GM23338 (cell line): ENCODE measurements at regions not wholly inside any gene's neighbourhood (a gene's known extent, or its start where the extent isn't known, plus 50 kb on each side); places are given as distances from the start of the nearest gene placed in this dataset.

ENCODE experiments used
- ATAC-seq: fragments of 200-7000 bp; cut with Tn5 transposase; 3 replicates; pipeline ENCODE4 v1.9.1; 2020
- DNase-seq: peaks from one replicate; pipeline ENCODE4 v3.0.0-alpha.2; 2015; ENCODE audit warnings: low spot score
- H2AFZ ChIP-seq: fragments of 200-600 bp; sonication (generic); 2 replicates; pipeline ENCODE4 v1.8.0; 2016; ENCODE audit warnings: antibody characterized with exemption, mild to moderate bottlenecking, moderate library complexity
- H3F3A ChIP-seq: fragments of 200-600 bp; sonication (generic); replicated peaks from 2 replicates; pipeline ENCODE4 v1.8.0; 2017; ENCODE audit warnings: antibody characterized with exemption, mixed run types, low read depth
- H3K27ac ChIP-seq: fragments of 200-600 bp; sonication (generic); 2 replicates; pipeline ENCODE4 v1.6.1; 2016; ENCODE audit warnings: low read depth
- H3K27me3 ChIP-seq: fragments of 200-600 bp; sonication (generic); 2 replicates; pipeline ENCODE4 v1.8.0; 2016; ENCODE audit warnings: mild to moderate bottlenecking, mixed run types, moderate library complexity; ENCODE audit not compliant: insufficient read depth
- H3K36me3 ChIP-seq: fragments of 200-600 bp; sonication (generic); 2 replicates; pipeline ENCODE4 v1.8.0; 2016; ENCODE audit warnings: mild to moderate bottlenecking; ENCODE audit not compliant: insufficient read depth
- H3K4me1 ChIP-seq: fragments of 200-600 bp; sonication (generic); 2 replicates; pipeline ENCODE4 v1.8.0; 2016; ENCODE audit warnings: mild to moderate bottlenecking, moderate library complexity; ENCODE audit not compliant: insufficient read depth
- H3K4me2 ChIP-seq: fragments of 200-600 bp; sonication (generic); 2 replicates; pipeline ENCODE4 v1.7.1; 2017; ENCODE audit warnings: mixed run types
- H3K4me3 ChIP-seq: fragments of 200-600 bp; sonication (generic); 2 replicates; pipeline ENCODE4 v1.6.1; 2016; ENCODE audit warnings: mixed run types
- H3K79me2 ChIP-seq: fragments of 200-600 bp; sonication (generic); replicated peaks from 2 replicates; pipeline ENCODE4 v1.8.0; 2017; ENCODE audit warnings: mild to moderate bottlenecking; ENCODE audit not compliant: insufficient read depth
- H3K9me2 ChIP-seq: fragments of 200-600 bp; sonication (generic); 2 replicates; pipeline ENCODE4 v1.8.0; 2017; ENCODE audit not compliant: insufficient read depth
- H4K20me1 ChIP-seq: fragments of 200-600 bp; sonication (generic); replicated peaks from 2 replicates; pipeline ENCODE4 v1.8.0; 2017; ENCODE audit warnings: mild to moderate bottlenecking; ENCODE audit not compliant: insufficient read depth
- H3K27ac Mint-ChIP-seq: 2 replicates; pipeline ENCODE4 v1.8.0; 2020; ENCODE audit warnings: inconsistent platforms, mild to moderate bottlenecking, moderate library complexity, mixed read lengths
- H3K27me3 Mint-ChIP-seq: 3 replicates; pipeline ENCODE4 v1.8.0; 2022; ENCODE audit warnings: low read depth, mild to moderate bottlenecking, moderate library complexity, mixed read lengths, inconsistent platforms; ENCODE audit not compliant: insufficient read depth, poor library complexity
- H3K36me3 Mint-ChIP-seq: 3 replicates; pipeline ENCODE4 v1.8.0; 2021; ENCODE audit warnings: low read depth, mild to moderate bottlenecking, inconsistent platforms, moderate library complexity, mixed read lengths
- H3K4me1 Mint-ChIP-seq: 3 replicates; pipeline ENCODE4 v1.8.0; 2020; ENCODE audit warnings: mild to moderate bottlenecking, inconsistent platforms, mixed read lengths
- H3K4me3 Mint-ChIP-seq: 3 replicates; pipeline ENCODE4 v1.8.0; 2021; ENCODE audit warnings: moderate library complexity, mild to moderate bottlenecking, inconsistent platforms, mixed read lengths
- H3K9me3 Mint-ChIP-seq: 3 replicates; pipeline ENCODE4 v1.8.0; 2020; ENCODE audit warnings: moderate library complexity, mild to moderate bottlenecking, inconsistent platforms, mixed read lengths
- EZH2 ChIP-seq: fragments of 200-600 bp; sonication (generic); IDR thresholded peaks from one replicate; pipeline ENCODE4 v1.8.0; 2017; ENCODE audit warnings: antibody characterized with exemption, mild to moderate bottlenecking, low read depth; ENCODE audit not compliant: unreplicated experiment
- NANOG ChIP-seq: IDR thresholded peaks from 2 replicates; pipeline ENCODE4 v1.6.1; 2016; ENCODE audit warnings: antibody characterized with exemption, borderline replicate concordance
- POLR2AphosphoS5 ChIP-seq: IDR thresholded peaks from 2 replicates; pipeline ENCODE4 v1.6.1; 2016; ENCODE audit warnings: antibody characterized with exemption, low read depth
- STAT1 ChIP-seq: IDR thresholded peaks from one replicate; pipeline ENCODE4 v1.6.1; 2016; ENCODE audit warnings: antibody characterized with exemption; ENCODE audit not compliant: unreplicated experiment
- ZNF114 ChIP-seq: fragments of 250-450 bp; sonication (Bioruptor Pico); IDR thresholded peaks from 2 replicates; pipeline ENCODE4 v1.5.0; 2020; ENCODE audit warnings: mild to moderate bottlenecking, moderate library complexity
- ZNF331 ChIP-seq: fragments of 250-450 bp; sonication (Bioruptor Pico); IDR thresholded peaks from 2 replicates; pipeline ENCODE4 v1.5.0; 2020; ENCODE audit warnings: low read depth, mild to moderate bottlenecking, moderate library complexity
- TF ChIP-seq, protein P1 (sequence below): IDR thresholded peaks from 2 replicates; pipeline ENCODE4 v1.6.1; 2016; ENCODE audit warnings: antibody characterized with exemption
- TF ChIP-seq, protein P2 (sequence below): IDR thresholded peaks from one replicate; pipeline ENCODE4 v1.6.1; 2018; ENCODE audit warnings: antibody characterized with exemption; ENCODE audit not compliant: unreplicated experiment
- TF ChIP-seq, protein P3 (sequence below), 2 experiments: fragments of 200-600 bp in 1 of 2; sonication (generic) in 1 of 2; conservative IDR thresholded peaks; 2 replicates each; pipeline versions ENCODE4 v1.5.1 to v1.6.1; 2016 to 2017; ENCODE audit warnings: antibody characterized with exemption in 2 of 2, low read depth in 2 of 2, mild to moderate bottlenecking in 2 of 2, moderate library complexity in 1 of 2

DNA sequence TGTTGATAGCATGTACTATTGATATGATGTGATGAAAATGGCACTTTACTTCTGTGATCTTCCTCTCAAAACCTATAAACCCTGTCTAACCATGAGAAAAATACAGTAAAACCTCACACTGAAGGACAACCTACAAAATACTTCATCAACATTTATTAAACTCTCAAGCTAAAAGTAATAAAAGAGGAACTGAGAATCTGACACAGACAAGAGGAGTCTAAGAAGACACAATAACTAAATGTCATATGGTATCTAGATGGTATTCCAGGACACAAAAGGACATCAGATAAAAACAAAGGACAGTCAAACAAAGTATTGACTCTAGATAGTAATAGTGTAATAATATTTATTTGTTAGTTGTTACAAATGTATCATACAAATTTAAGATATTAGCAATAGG lies 655.3 kb downstream of the SH3BGRL start:
- Mint-ChIP-seq H3K9me3 (peaks cover 37% of the 10 kb centered on the region; the same call in 2 of the 3 replicates), H3K4me1 (no peaks in the 10 kb centered on the region), H3K27ac (no peak overlapping the region), H3K36me3 (no peaks in the 10 kb centered on the region), H3K4me3 (no peak overlapping the region), H3K27me3 (peaks cover 2% of the 10 kb centered on the region)
- no peaks in the 10 kb centered on the region for H3K79me2 ChIP-seq
- H3K9me2 ChIP-seq, result no peaks in the 10 kb centered on the region
- no peaks in the 10 kb centered on the region for H4K20me1 ChIP-seq
- no peaks in the 10 kb centered on the region for H3K27me3 ChIP-seq
- H3F3A ChIP-seq, result no peaks in the 10 kb centered on the region
- no peak overlapping the region for H3K4me3 ChIP-seq
- H3K36me3 ChIP-seq, result no peaks in the 10 kb centered on the region
- H2AFZ ChIP-seq, result no peak overlapping the region
- no peak for DNase-seq
- TF ChIP-seq NANOG, result no peak
- TF ChIP-seq, protein P1, sequence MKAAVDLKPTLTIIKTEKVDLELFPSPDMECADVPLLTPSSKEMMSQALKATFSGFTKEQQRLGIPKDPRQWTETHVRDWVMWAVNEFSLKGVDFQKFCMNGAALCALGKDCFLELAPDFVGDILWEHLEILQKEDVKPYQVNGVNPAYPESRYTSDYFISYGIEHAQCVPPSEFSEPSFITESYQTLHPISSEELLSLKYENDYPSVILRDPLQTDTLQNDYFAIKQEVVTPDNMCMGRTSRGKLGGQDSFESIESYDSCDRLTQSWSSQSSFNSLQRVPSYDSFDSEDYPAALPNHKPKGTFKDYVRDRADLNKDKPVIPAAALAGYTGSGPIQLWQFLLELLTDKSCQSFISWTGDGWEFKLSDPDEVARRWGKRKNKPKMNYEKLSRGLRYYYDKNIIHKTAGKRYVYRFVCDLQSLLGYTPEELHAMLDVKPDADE, result no peak
- TF ChIP-seq, protein P2, sequence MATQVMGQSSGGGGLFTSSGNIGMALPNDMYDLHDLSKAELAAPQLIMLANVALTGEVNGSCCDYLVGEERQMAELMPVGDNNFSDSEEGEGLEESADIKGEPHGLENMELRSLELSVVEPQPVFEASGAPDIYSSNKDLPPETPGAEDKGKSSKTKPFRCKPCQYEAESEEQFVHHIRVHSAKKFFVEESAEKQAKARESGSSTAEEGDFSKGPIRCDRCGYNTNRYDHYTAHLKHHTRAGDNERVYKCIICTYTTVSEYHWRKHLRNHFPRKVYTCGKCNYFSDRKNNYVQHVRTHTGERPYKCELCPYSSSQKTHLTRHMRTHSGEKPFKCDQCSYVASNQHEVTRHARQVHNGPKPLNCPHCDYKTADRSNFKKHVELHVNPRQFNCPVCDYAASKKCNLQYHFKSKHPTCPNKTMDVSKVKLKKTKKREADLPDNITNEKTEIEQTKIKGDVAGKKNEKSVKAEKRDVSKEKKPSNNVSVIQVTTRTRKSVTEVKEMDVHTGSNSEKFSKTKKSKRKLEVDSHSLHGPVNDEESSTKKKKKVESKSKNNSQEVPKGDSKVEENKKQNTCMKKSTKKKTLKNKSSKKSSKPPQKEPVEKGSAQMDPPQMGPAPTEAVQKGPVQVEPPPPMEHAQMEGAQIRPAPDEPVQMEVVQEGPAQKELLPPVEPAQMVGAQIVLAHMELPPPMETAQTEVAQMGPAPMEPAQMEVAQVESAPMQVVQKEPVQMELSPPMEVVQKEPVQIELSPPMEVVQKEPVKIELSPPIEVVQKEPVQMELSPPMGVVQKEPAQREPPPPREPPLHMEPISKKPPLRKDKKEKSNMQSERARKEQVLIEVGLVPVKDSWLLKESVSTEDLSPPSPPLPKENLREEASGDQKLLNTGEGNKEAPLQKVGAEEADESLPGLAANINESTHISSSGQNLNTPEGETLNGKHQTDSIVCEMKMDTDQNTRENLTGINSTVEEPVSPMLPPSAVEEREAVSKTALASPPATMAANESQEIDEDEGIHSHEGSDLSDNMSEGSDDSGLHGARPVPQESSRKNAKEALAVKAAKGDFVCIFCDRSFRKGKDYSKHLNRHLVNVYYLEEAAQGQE, result no peak
- no peak for TF ChIP-seq STAT1
- TF ChIP-seq, protein P3, sequence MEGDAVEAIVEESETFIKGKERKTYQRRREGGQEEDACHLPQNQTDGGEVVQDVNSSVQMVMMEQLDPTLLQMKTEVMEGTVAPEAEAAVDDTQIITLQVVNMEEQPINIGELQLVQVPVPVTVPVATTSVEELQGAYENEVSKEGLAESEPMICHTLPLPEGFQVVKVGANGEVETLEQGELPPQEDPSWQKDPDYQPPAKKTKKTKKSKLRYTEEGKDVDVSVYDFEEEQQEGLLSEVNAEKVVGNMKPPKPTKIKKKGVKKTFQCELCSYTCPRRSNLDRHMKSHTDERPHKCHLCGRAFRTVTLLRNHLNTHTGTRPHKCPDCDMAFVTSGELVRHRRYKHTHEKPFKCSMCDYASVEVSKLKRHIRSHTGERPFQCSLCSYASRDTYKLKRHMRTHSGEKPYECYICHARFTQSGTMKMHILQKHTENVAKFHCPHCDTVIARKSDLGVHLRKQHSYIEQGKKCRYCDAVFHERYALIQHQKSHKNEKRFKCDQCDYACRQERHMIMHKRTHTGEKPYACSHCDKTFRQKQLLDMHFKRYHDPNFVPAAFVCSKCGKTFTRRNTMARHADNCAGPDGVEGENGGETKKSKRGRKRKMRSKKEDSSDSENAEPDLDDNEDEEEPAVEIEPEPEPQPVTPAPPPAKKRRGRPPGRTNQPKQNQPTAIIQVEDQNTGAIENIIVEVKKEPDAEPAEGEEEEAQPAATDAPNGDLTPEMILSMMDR (conservative IDR thresholded peaks at IDR 0.05; ENCODE audit: low read depth in 2 of 2), result no peak
- no peak for TF ChIP-seq POLR2AphosphoS5
- TF ChIP-seq ZNF114 (CRISPR knock-in tag), result no peak
- H3K27ac ChIP-seq, result no peak overlapping the region
- H3K4me2 ChIP-seq, result no peak overlapping the region
- ATAC-seq, result no peak
- H3K4me1 ChIP-seq, result no peaks in the 10 kb centered on the region

DNA sequence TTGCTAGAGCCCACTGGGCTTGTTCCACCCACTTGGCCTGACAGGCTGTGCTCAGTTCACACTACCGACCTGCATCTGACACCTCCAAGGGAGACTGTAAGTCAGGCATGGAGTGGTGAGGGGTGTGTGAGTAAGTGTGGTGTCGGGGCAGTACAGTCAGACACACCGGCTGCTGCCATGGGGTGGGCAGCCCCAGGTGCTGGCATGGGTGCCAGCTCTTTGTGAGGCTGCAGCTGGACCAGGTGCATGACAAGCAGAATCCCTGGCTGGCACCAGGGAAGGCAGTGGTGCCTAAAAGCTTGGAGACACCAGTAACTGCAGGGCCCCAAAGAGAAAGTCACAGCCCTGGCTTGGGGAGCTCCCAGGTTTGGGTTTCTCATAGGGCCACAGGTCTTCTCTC lies 665.0 kb downstream of the SH3BGRL start:
- no peaks in the 10 kb centered on the region for H3K9me2 ChIP-seq
- no peak overlapping the region for H3K4me3 ChIP-seq
- Mint-ChIP-seq H3K27ac (no peak overlapping the region), H3K36me3 (peaks cover 12% of the 10 kb centered on the region), H3K4me3 (no peak overlapping the region), H3K4me1 (no peaks in the 10 kb centered on the region), H3K9me3 (peaks cover 50% of the 10 kb centered on the region), H3K27me3 (no peaks in the 10 kb centered on the region)
- no peaks in the 10 kb centered on the region for H3K4me1 ChIP-seq
- DNase-seq (no peak), ATAC-seq (no peak)
- no peaks in the 10 kb centered on the region for H4K20me1 ChIP-seq
- H3K36me3 ChIP-seq, result no peaks in the 10 kb centered on the region
- no peak overlapping the region for H3K4me2 ChIP-seq
- no peaks in the 10 kb centered on the region for H3K27me3 ChIP-seq
- no peaks in the 10 kb centered on the region for H3K79me2 ChIP-seq
- no peak overlapping the region for H2AFZ ChIP-seq
- TF ChIP-seq ZNF331 (CRISPR knock-in tag) (no peak), POLR2AphosphoS5 (no peak), STAT1 (no peak), EZH2 (no peak), ZNF114 (CRISPR knock-in tag) (no peak)
- TF ChIP-seq, protein P2, result no peak
- TF ChIP-seq, protein P1, result no peak
- H3K27ac ChIP-seq, result no peak overlapping the region
- no peaks in the 10 kb centered on the region for H3F3A ChIP-seq
